Cardiac fibroblast (primary cell): ENCODE measurements at regions not wholly inside any gene's neighbourhood (a gene's known extent, or its start where the extent isn't known, plus 50 kb on each side); places are given as distances from the start of the nearest gene placed in this dataset.
A peak's percentile ranks its signal among the peaks of the same experiment; 100 is the strongest.

Experiments used
- DNase-seq, 2 donors: peaks; one replicate each; pipeline versions ENCODE4 v3.0.0 to v3.0.0-alpha.2; 2010; ENCODE audit warnings: low read depth in 2 of 2
- H3K4me3 ChIP-seq, 2 donors: replicated peaks in 1 of 2; 1 replicate in 1 of 2; 2 replicates in 1 of 2; pipeline ENCODE4 v1.5.1; 2011; ENCODE audit warnings: low read depth in 2 of 2, low read length in 2 of 2, mild to moderate bottlenecking in 2 of 2, moderate library complexity in 1 of 2
- CTCF ChIP-seq: IDR thresholded peaks from one replicate; pipeline ENCODE4 v1.5.1; 2011; ENCODE audit warnings: low read depth, mild to moderate bottlenecking, low read length, inconsistent platforms

GRCh38 chr2:18161681-18162080, 283.2 kb downstream of the KCNS3 start:
- H3K4me3 ChIP-seq, result no peak overlapping the region
- TF ChIP-seq CTCF, result no peak
- peak in 1 of 2 donors; percentile 66 for DNase-seq

GRCh38 chr2:18159896-18160295, 281.4 kb downstream of the KCNS3 start:
- TF ChIP-seq CTCF, result no peak
- no peak for DNase-seq
- H3K4me3 ChIP-seq, result no peak overlapping the region

GRCh38 chr2:18156421-18156820, 278.0 kb downstream of the KCNS3 start:
- no peak overlapping the region for H3K4me3 ChIP-seq
- TF ChIP-seq CTCF, result no peak
- DNase-seq, result no peak

GRCh38 chr2:18156002-18156401, 277.5 kb downstream of the KCNS3 start:
- H3K4me3 ChIP-seq, result no peak overlapping the region
- DNase-seq, result no peak
- TF ChIP-seq CTCF, result no peak

- DNase-seq, result no peak
- no peak for TF ChIP-seq CTCF
- no peak overlapping the region for H3K4me3 ChIP-seq
Measured at GRCh38 chr2:18154812-18155211, 276.3 kb downstream of the KCNS3 start.

GRCh38 chr2:18154259-18154658, 275.8 kb downstream of the KCNS3 start:
- TF ChIP-seq CTCF, result no peak
- no peak overlapping the region for H3K4me3 ChIP-seq
- no peak for DNase-seq

GRCh38 chr2:18153741-18154140, 275.3 kb downstream of the KCNS3 start:
- TF ChIP-seq CTCF, result no peak
- no peak for DNase-seq
- H3K4me3 ChIP-seq, result no peak overlapping the region
